Sigmoid colon (tissue), 4 donors: ENCODE measurements at regions not wholly inside any gene's neighbourhood (a gene's known extent, or its start where the extent isn't known, plus 50 kb on each side); places are given as distances from the start of the nearest gene placed in this dataset.

Source experiments
- EP300 ChIP-seq, 4 donors: sonication (generic); formaldehyde crosslinking; IDR thresholded peaks; one replicate each; pipeline ENCODE4 v1.6.1; 2017; ENCODE audit warnings: antibody characterized with exemption in 4 of 4
- POLR2A ChIP-seq, 2 donors: fragments of 450-650 bp; IDR thresholded peaks; one replicate each; pipeline ENCODE4 v1.6.1; 2016; ENCODE audit warnings: antibody characterized with exemption in 2 of 2, mild to moderate bottlenecking in 2 of 2, moderate library complexity in 2 of 2
- POLR2AphosphoS5 ChIP-seq, 4 donors: sonication (generic); formaldehyde crosslinking; IDR thresholded peaks; one replicate each; pipeline ENCODE4 v1.6.1; 2017; ENCODE audit warnings: antibody characterized with exemption in 4 of 4
- TF ChIP-seq, protein P1 (sequence below), 4 experiments: fragments of 450-650 bp in 3 of 4; fragments of 200-600 bp in 1 of 4; IDR thresholded peaks; one replicate each; pipeline ENCODE4 v1.5.1; 2016 to 2019; ENCODE audit warnings: antibody characterized with exemption in 4 of 4, mild to moderate bottlenecking in 3 of 4, moderate library complexity in 2 of 4

GRCh38 chr1:57612833-57613232 is 189.0 kb upstream of the DAB1 start:
- TF ChIP-seq, protein P1, sequence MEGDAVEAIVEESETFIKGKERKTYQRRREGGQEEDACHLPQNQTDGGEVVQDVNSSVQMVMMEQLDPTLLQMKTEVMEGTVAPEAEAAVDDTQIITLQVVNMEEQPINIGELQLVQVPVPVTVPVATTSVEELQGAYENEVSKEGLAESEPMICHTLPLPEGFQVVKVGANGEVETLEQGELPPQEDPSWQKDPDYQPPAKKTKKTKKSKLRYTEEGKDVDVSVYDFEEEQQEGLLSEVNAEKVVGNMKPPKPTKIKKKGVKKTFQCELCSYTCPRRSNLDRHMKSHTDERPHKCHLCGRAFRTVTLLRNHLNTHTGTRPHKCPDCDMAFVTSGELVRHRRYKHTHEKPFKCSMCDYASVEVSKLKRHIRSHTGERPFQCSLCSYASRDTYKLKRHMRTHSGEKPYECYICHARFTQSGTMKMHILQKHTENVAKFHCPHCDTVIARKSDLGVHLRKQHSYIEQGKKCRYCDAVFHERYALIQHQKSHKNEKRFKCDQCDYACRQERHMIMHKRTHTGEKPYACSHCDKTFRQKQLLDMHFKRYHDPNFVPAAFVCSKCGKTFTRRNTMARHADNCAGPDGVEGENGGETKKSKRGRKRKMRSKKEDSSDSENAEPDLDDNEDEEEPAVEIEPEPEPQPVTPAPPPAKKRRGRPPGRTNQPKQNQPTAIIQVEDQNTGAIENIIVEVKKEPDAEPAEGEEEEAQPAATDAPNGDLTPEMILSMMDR (IDR thresholded peaks at IDR 0.05) = no peak
- no peak for TF ChIP-seq POLR2A (IDR thresholded peaks at IDR 0.05)
- no peak for TF ChIP-seq EP300 (IDR thresholded peaks at IDR 0.05)
- no peak for TF ChIP-seq POLR2AphosphoS5 (IDR thresholded peaks at IDR 0.05)
